Eye (tissue), 1 donor: ENCODE measurements at regions not wholly inside any gene's neighbourhood (a gene's known extent, or its start where the extent isn't known, plus 50 kb on each side); places are given as distances from the start of the nearest gene placed in this dataset.

Source experiments
- DNase-seq: peaks from one replicate; pipeline ENCODE4 v3.0.0-alpha.2; 2015

GRCh38 chr7:35384761-35385700 is 131.1 kb upstream of the TBX20 start:
- no peak for DNase-seq

GRCh38 chr7:35380739-35381224 is 126.9 kb upstream of the TBX20 start:
- DNase-seq: no peak

GRCh38 chr7:35379481-35379880 is 125.6 kb upstream of the TBX20 start:
- no peak for DNase-seq

- no peak for DNase-seq
Measured at GRCh38 chr7:35375516-35375915, 121.6 kb upstream of the TBX20 start.

- no peak for DNase-seq
Measured at GRCh38 chr7:35374858-35375257, 121.0 kb upstream of the TBX20 start.

GRCh38 chr7:35371221-35371620 is 117.3 kb upstream of the TBX20 start:
- no peak for DNase-seq

- DNase-seq: no peak
Measured at GRCh38 chr7:35370687-35371086, 116.8 kb upstream of the TBX20 start.

- peak; percentile 45 for DNase-seq
Measured at GRCh38 chr7:35366167-35367155, 112.6 kb upstream of the TBX20 start.

- DNase-seq: no peak
Measured at GRCh38 chr7:35365523-35365922, 111.6 kb upstream of the TBX20 start.

GRCh38 chr7:35362341-35362740 is 108.4 kb upstream of the TBX20 start:
- DNase-seq: no peak

GRCh38 chr7:35359423-35359822 is 105.5 kb upstream of the TBX20 start:
- no peak for DNase-seq

- DNase-seq: no peak
Measured at GRCh38 chr7:35356495-35356894, 102.6 kb upstream of the TBX20 start.

- DNase-seq: no peak
Measured at GRCh38 chr7:35355911-35356310, 102.0 kb upstream of the TBX20 start.

- no peak for DNase-seq
Measured at GRCh38 chr7:35355199-35355598, 101.3 kb upstream of the TBX20 start.

- peak; percentile 47 for DNase-seq
Measured at GRCh38 chr7:35353481-35353880, 99.6 kb upstream of the TBX20 start.

GRCh38 chr7:35351466-35351865 is 97.6 kb upstream of the TBX20 start:
- no peak for DNase-seq

- DNase-seq: peak; percentile 42
Measured at GRCh38 chr7:35348611-35349400, 94.9 kb upstream of the TBX20 start.

- DNase-seq: no peak
Measured at GRCh38 chr7:35342786-35343185, 88.9 kb upstream of the TBX20 start.

- DNase-seq: no peak
Measured at GRCh38 chr7:35339811-35340210, 85.9 kb upstream of the TBX20 start.

- no peak for DNase-seq
Measured at GRCh38 chr7:35336444-35336843, 82.5 kb upstream of the TBX20 start.

- no peak for DNase-seq
Measured at GRCh38 chr7:35334506-35334905, 80.6 kb upstream of the TBX20 start.

GRCh38 chr7:35333265-35333664 is 79.4 kb upstream of the TBX20 start:
- DNase-seq: no peak
